H1 (cell line): ENCODE measurements at regions not wholly inside any gene's neighbourhood (a gene's known extent, or its start where the extent isn't known, plus 50 kb on each side); places are given as distances from the start of the nearest gene placed in this dataset.

ENCODE experiments used
- CREB1 ChIP-seq: IDR thresholded peaks from 2 replicates; pipeline ENCODE4 v1.6.1; 2012; ENCODE audit warnings: inconsistent platforms
- CTCF ChIP-seq, 3 experiments: IDR thresholded peaks; 1 replicate in 2 of 3; 2 replicates in 1 of 3; pipeline versions ENCODE4 v1.5.1 to v1.6.1; 2011; ENCODE audit warnings: low read length in 3 of 3, mild to moderate bottlenecking in 3 of 3, inconsistent platforms in 2 of 3, low read depth in 1 of 3, moderate library complexity in 1 of 3; ENCODE audit not compliant: insufficient read depth in 1 of 3; ENCODE audit errors: control extremely low read depth in 1 of 3
- EP300 ChIP-seq, 2 experiments: IDR thresholded peaks; 1 replicate in 1 of 2; 2 replicates in 1 of 2; pipeline ENCODE4 v1.6.1; 2011 to 2012; ENCODE audit warnings: low read depth in 2 of 2, low read length in 2 of 2, mild to moderate bottlenecking in 2 of 2, borderline replicate concordance in 1 of 2, inconsistent platforms in 1 of 2, moderate library complexity in 1 of 2
- EZH2 ChIP-seq: fragments of 200-600 bp; sonication (generic); IDR thresholded peaks from 2 replicates; pipeline ENCODE4 v1.7.1; 2012; ENCODE audit warnings: low read depth, mild to moderate bottlenecking, moderate library complexity, low read length, inconsistent platforms; ENCODE audit not compliant: severe bottlenecking
- HDAC6 ChIP-seq: IDR thresholded peaks from one replicate; pipeline ENCODE4 v1.7.1; 2012; ENCODE audit warnings: low read depth, mild to moderate bottlenecking, inconsistent platforms, low read length, moderate library complexity
- JUN ChIP-seq: IDR thresholded peaks from 2 replicates; pipeline ENCODE4 v1.6.1; 2011; ENCODE audit warnings: low read depth, mild to moderate bottlenecking, improper control_type of control experiment, low read length
- KDM1A ChIP-seq: fragments of 200-600, 300-600 bp; sonication (generic); IDR thresholded peaks from 2 replicates; pipeline ENCODE4 v1.7.1; 2016; ENCODE audit warnings: mild to moderate bottlenecking, low read length, borderline replicate concordance
- MAX ChIP-seq: IDR thresholded peaks from 2 replicates; pipeline ENCODE4 v1.6.1; 2012; ENCODE audit warnings: inconsistent platforms
- POLR2A ChIP-seq, 2 experiments: IDR thresholded peaks; 1 replicate in 1 of 2; 2 replicates in 1 of 2; pipeline ENCODE4 v1.6.1; 2011; ENCODE audit warnings: low read depth in 2 of 2, low read length in 2 of 2, mild to moderate bottlenecking in 2 of 2; ENCODE audit errors: control extremely low read depth in 1 of 2
- POLR2AphosphoS5 ChIP-seq: IDR thresholded peaks from 2 replicates; pipeline ENCODE4 v1.6.1; 2011; ENCODE audit warnings: low read depth, low read length
- RAD21 ChIP-seq, 2 experiments: IDR thresholded peaks in 1 of 2; conservative IDR thresholded peaks in 1 of 2; 2 replicates each; pipeline ENCODE4 v1.6.1; 2011; ENCODE audit warnings: low read depth in 2 of 2, low read length in 2 of 2, improper control_type of control experiment in 1 of 2, inconsistent platforms in 1 of 2, mild to moderate bottlenecking in 1 of 2, moderate library complexity in 1 of 2
- SIX5 ChIP-seq: IDR thresholded peaks from 2 replicates; pipeline ENCODE4 v1.6.1; 2011; ENCODE audit warnings: mild to moderate bottlenecking, low read depth, low read length
- TAF7 ChIP-seq: optimal IDR thresholded peaks from 2 replicates; pipeline ENCODE3; 2011; ENCODE audit warnings: low read depth, mild to moderate bottlenecking, inconsistent platforms, low read length, moderate library complexity, borderline replicate concordance
- USF2 ChIP-seq: IDR thresholded peaks from 2 replicates; pipeline ENCODE4 v1.6.1; 2011; ENCODE audit warnings: low read length, improper control_type of control experiment

GRCh38 chr2:181364492-181365170 lies 92.6 kb upstream of the ITGA4 start:
- TF ChIP-seq CTCF (IDR thresholded peaks at IDR 0.05; ENCODE audit: control extremely low read depth in 1 of 3, insufficient read depth in 1 of 3, low read depth in 1 of 3, low read length in 3 of 3) = no peak
- TF ChIP-seq EZH2 = no peak
- no peak for TF ChIP-seq CREB1
- no peak for TF ChIP-seq POLR2AphosphoS5
- TF ChIP-seq POLR2A (IDR thresholded peaks at IDR 0.05; ENCODE audit: control extremely low read depth in 1 of 2, low read depth in 2 of 2, low read length in 2 of 2) = no peak
- no peak for TF ChIP-seq KDM1A
- no peak for TF ChIP-seq EP300 (IDR thresholded peaks at IDR 0.05; ENCODE audit: borderline replicate concordance in 1 of 2, low read depth in 2 of 2, low read length in 2 of 2)
- no peak for TF ChIP-seq TAF7
- TF ChIP-seq USF2 = no peak
- no peak for TF ChIP-seq JUN
- TF ChIP-seq SIX5 = no peak
- no peak for TF ChIP-seq RAD21 (IDR thresholded peaks at IDR 0.05 in 1 of 2, conservative IDR thresholded peaks at IDR 0.05 in 1 of 2; ENCODE audit: low read depth in 2 of 2, low read length in 2 of 2)
- TF ChIP-seq MAX = no peak
- TF ChIP-seq HDAC6 = no peak
